GM18907 (cell line): ENCODE measurements at regions not wholly inside any gene's neighbourhood (a gene's known extent, or its start where the extent isn't known, plus 50 kb on each side); places are given as distances from the start of the nearest gene placed in this dataset.

Experiments used
- ATAC-seq: cut with Tn5 transposase; IDR thresholded peaks from one replicate; pipeline ENCODE4 v1.9.1; 2021; ENCODE audit warnings: mild to moderate bottlenecking, moderate library complexity; ENCODE audit not compliant: unreplicated experiment

GRCh38 chr22:48645766-48646165, 1181.9 kb downstream of the BRD1 start:
- ATAC-seq: no peak

GRCh38 chr22:48644997-48645396, 1182.7 kb downstream of the BRD1 start:
- ATAC-seq: no peak

GRCh38 chr22:48644108-48644507, 1183.6 kb downstream of the BRD1 start:
- no peak for ATAC-seq

- ATAC-seq: no peak
Observed at GRCh38 chr22:48643066-48643731, 1184.5 kb downstream of the BRD1 start.

- ATAC-seq: no peak
Observed at GRCh38 chr22:48642550-48642949, 1185.1 kb downstream of the BRD1 start.

GRCh38 chr22:48641906-48642475, 1185.7 kb downstream of the BRD1 start:
- no peak for ATAC-seq

GRCh38 chr22:48640890-48641841, 1186.5 kb downstream of the BRD1 start:
- ATAC-seq: no peak

- no peak for ATAC-seq
Observed at GRCh38 chr22:48639896-48640748, 1187.6 kb downstream of the BRD1 start.

GRCh38 chr22:48639021-48639795, 1188.5 kb downstream of the BRD1 start:
- ATAC-seq: no peak

GRCh38 chr22:48637231-48637630, 1190.4 kb downstream of the BRD1 start:
- no peak for ATAC-seq

GRCh38 chr22:48636746-48637145, 1190.9 kb downstream of the BRD1 start:
- no peak for ATAC-seq

- no peak for ATAC-seq
Observed at GRCh38 chr22:48635816-48636215, 1191.9 kb downstream of the BRD1 start.

GRCh38 chr22:48635031-48635430, 1192.6 kb downstream of the BRD1 start:
- ATAC-seq: no peak

GRCh38 chr22:48633996-48634836, 1193.5 kb downstream of the BRD1 start:
- no peak for ATAC-seq

GRCh38 chr22:48632646-48633246, 1194.9 kb downstream of the BRD1 start:
- no peak for ATAC-seq

- ATAC-seq: no peak
Observed at GRCh38 chr22:48631288-48631863, 1196.3 kb downstream of the BRD1 start.

GRCh38 chr22:48630848-48631247, 1196.8 kb downstream of the BRD1 start:
- ATAC-seq: no peak

GRCh38 chr22:48630433-48630754, 1197.3 kb downstream of the BRD1 start:
- no peak for ATAC-seq
